GM12891 (cell line): ENCODE measurements at regions not wholly inside any gene's neighbourhood (a gene's known extent, or its start where the extent isn't known, plus 50 kb on each side); places are given as distances from the start of the nearest gene placed in this dataset.

ENCODE experiments used
- PAX5 ChIP-seq: IDR thresholded peaks from 2 replicates; pipeline ENCODE4 v1.6.1; 2011; ENCODE audit warnings: low read length, moderate library complexity, mild to moderate bottlenecking; ENCODE audit not compliant: insufficient read depth, severe bottlenecking
- POLR2A ChIP-seq: IDR thresholded peaks from 2 replicates; pipeline ENCODE4 v1.6.1; 2011; ENCODE audit warnings: low read depth, low read length, control low read depth
- POLR2AphosphoS5 ChIP-seq: IDR thresholded peaks from 2 replicates; pipeline ENCODE4 v1.6.1; 2011; ENCODE audit warnings: low read depth, low read length, control low read depth
- SPI1 ChIP-seq: IDR thresholded peaks from 2 replicates; pipeline ENCODE4 v1.6.1; 2011; ENCODE audit warnings: low read depth, low read length, control low read depth
- TAF1 ChIP-seq: IDR thresholded peaks from 2 replicates; pipeline ENCODE4 v1.6.1; 2011; ENCODE audit warnings: low read depth, low read length, control low read depth

- TF ChIP-seq POLR2A (no peak), POLR2AphosphoS5 (no peak), TAF1 (no peak), SPI1 (no peak), PAX5 (no peak)
Observed at GRCh38 chr5:36442352-36442751, 140.7 kb upstream of the RANBP3L start.
